Breast epithelium (tissue), 3 donors: ENCODE measurements at regions not wholly inside any gene's neighbourhood (a gene's known extent, or its start where the extent isn't known, plus 50 kb on each side); places are given as distances from the start of the nearest gene placed in this dataset.

Experiments
- POLR2A ChIP-seq: fragments of 450-650 bp; IDR thresholded peaks from one replicate; pipeline ENCODE4 v1.6.1; 2016; ENCODE audit warnings: antibody characterized with exemption, mild to moderate bottlenecking, moderate library complexity
- TF ChIP-seq, protein P1 (sequence below), 3 donors: fragments of 450-650 bp; IDR thresholded peaks; one replicate each; pipeline ENCODE4 v1.5.1; 2016 to 2017; ENCODE audit warnings: antibody characterized with exemption in 3 of 3, mild to moderate bottlenecking in 3 of 3, moderate library complexity in 3 of 3

DNA sequence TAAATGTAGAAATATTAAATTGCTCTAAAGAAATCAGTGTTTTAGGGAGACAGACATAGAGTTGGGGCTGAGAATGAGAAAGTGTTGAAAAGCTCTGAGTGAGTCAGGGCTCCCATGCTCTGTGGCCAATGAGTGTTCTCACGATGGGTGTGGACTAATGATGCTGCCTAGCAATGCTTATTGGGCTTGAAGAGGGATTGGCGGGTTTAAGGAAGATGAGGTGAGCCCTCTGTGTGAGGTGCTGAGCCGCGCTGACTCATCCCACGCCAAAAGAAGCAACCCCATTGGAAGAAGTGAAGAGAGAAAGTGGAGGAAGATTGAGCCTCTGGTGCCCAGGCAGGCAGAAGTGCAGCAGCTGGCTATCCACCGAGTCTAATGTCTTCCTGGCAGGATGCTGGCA, 65.1 kb upstream of the DPT start:
- TF ChIP-seq, protein P1, sequence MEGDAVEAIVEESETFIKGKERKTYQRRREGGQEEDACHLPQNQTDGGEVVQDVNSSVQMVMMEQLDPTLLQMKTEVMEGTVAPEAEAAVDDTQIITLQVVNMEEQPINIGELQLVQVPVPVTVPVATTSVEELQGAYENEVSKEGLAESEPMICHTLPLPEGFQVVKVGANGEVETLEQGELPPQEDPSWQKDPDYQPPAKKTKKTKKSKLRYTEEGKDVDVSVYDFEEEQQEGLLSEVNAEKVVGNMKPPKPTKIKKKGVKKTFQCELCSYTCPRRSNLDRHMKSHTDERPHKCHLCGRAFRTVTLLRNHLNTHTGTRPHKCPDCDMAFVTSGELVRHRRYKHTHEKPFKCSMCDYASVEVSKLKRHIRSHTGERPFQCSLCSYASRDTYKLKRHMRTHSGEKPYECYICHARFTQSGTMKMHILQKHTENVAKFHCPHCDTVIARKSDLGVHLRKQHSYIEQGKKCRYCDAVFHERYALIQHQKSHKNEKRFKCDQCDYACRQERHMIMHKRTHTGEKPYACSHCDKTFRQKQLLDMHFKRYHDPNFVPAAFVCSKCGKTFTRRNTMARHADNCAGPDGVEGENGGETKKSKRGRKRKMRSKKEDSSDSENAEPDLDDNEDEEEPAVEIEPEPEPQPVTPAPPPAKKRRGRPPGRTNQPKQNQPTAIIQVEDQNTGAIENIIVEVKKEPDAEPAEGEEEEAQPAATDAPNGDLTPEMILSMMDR (IDR thresholded peaks at IDR 0.05), result no peak
- TF ChIP-seq POLR2A, result no peak
